Ovary (tissue), 7 donors: ENCODE measurements at regions not wholly inside any gene's neighbourhood (a gene's known extent, or its start where the extent isn't known, plus 50 kb on each side); places are given as distances from the start of the nearest gene placed in this dataset.

ENCODE experiments used
- DNase-seq, 5 donors: peaks; one replicate each; pipeline ENCODE4 v3.0.0-alpha.2; 2019 to 2020
- H3K27ac ChIP-seq, 2 donors: fragments of 200-600 bp; one replicate each; pipeline versions ENCODE4 v1.5.1 to v1.8.0; 2019 to 2022
- H3K27me3 ChIP-seq: fragments of 200-600 bp; one replicate; pipeline ENCODE4 v1.8.0; 2022
- H3K36me3 ChIP-seq: fragments of 200-600 bp; sonication (generic); one replicate; pipeline ENCODE4 v1.5.1; 2019
- H3K4me1 ChIP-seq: one replicate; pipeline ENCODE4 v1.8.1; 2013; ENCODE audit warnings: mild to moderate bottlenecking, moderate library complexity; ENCODE audit not compliant: insufficient read depth
- H3K4me3 ChIP-seq: fragments of 200-600 bp; sonication (generic); one replicate; pipeline ENCODE4 v1.5.1; 2017
- H3K9me3 ChIP-seq, 2 donors: fragments of 200-600 bp in 1 of 2; sonication (generic) in 1 of 2; one replicate each; pipeline versions ENCODE4 v1.5.1 to v1.8.1; 2013 to 2019; ENCODE audit warnings: mild to moderate bottlenecking in 1 of 2, moderate library complexity in 1 of 2
- EP300 ChIP-seq: sonication (generic); formaldehyde crosslinking; IDR thresholded peaks from one replicate; pipeline ENCODE4 v1.6.1; 2017; ENCODE audit warnings: antibody characterized with exemption
- POLR2A ChIP-seq: fragments of 450-650 bp; IDR thresholded peaks from one replicate; pipeline ENCODE4 v1.6.1; 2017; ENCODE audit warnings: antibody characterized with exemption, mild to moderate bottlenecking, moderate library complexity
- WGBS, 3 donors: extraction: QIAGEN DNeasy Blood & Tissue Kit in 1 of 3; methylation state at CpG; one replicate each; pipeline versions ENCODE4 v1.1.5 to v1.1.7; 2013 to 2017; 5-methylcytosine and 5-hydroxymethylcytosine counted together
- intact Hi-C, 4 donors: fragments of 100-400 bp; cut with DNase I; formaldehyde crosslinking; loops; one replicate each; pipeline versions ENCODE4 v1.11.0 to v1.15.1; 2022 to 2023
- TF ChIP-seq, protein P1 (sequence below), 3 donors: fragments of 450-650 bp in 2 of 3; fragments of 200-600 bp in 1 of 3; IDR thresholded peaks; one replicate each; pipeline versions ENCODE4 v1.5.1 to v1.8.0; 2016 to 2022; ENCODE audit warnings: antibody characterized with exemption in 3 of 3, mild to moderate bottlenecking in 1 of 3
- donor health status: DM: no; HTN: no; CAD: no; lungs with moderate emphysema.
- donor health status: DM: no; HTN: no; CAD: no.
- donor health status: Bipolar disorder and iron deficiency.
- donor health status: DM: no; HTN: no; CAD: no.
- donor health status: DM: yes; HTN: yes; CAD: no.

DNA sequence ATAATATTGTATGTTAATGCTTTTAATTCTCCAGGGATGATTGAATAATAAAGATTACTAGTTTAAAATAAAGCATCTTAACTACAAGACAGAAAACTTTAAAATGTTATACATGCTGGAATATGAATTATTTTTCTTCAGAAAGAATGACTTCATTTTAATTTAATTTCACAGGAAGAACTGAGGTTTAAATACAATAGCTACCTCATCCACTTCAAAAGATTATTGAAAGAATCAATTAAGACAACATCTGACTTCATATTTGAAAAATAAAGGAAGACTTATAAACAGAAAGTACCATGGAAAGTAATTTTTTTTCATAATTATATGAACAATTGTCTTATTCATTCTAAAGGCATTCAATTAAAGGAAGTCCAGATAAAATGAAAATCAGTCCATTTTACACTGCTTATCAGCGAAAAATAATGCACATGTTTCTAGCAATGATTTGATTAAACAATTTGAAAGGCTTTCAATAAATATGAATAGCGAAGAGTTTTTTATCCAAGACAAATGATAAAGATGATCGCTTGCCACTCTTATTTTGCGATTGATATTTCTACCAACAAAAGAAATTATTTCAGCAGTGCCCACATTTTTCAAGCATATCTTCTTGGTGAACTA, 368.5 kb upstream of the OPRM1 start:
- TF ChIP-seq, protein P1, sequence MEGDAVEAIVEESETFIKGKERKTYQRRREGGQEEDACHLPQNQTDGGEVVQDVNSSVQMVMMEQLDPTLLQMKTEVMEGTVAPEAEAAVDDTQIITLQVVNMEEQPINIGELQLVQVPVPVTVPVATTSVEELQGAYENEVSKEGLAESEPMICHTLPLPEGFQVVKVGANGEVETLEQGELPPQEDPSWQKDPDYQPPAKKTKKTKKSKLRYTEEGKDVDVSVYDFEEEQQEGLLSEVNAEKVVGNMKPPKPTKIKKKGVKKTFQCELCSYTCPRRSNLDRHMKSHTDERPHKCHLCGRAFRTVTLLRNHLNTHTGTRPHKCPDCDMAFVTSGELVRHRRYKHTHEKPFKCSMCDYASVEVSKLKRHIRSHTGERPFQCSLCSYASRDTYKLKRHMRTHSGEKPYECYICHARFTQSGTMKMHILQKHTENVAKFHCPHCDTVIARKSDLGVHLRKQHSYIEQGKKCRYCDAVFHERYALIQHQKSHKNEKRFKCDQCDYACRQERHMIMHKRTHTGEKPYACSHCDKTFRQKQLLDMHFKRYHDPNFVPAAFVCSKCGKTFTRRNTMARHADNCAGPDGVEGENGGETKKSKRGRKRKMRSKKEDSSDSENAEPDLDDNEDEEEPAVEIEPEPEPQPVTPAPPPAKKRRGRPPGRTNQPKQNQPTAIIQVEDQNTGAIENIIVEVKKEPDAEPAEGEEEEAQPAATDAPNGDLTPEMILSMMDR (IDR thresholded peaks at IDR 0.05) = no peak
- Histone ChIP-seq H3K4me1 (no peaks in the 10 kb centered on the region), H3K4me3 (no peak overlapping the region), H3K27ac (no peak overlapping the region), H3K9me3 (no peaks in the 10 kb centered on the region), H3K36me3 (no peaks in the 10 kb centered on the region), H3K27me3 (no peaks in the 10 kb centered on the region)
- DNase-seq = no peak
- WGBS, 3 donors = 90 to 91% (median 90%) methylated on average over 4 of the region's 4 CpGs
- intact Hi-C loops = no loop called here

DNA sequence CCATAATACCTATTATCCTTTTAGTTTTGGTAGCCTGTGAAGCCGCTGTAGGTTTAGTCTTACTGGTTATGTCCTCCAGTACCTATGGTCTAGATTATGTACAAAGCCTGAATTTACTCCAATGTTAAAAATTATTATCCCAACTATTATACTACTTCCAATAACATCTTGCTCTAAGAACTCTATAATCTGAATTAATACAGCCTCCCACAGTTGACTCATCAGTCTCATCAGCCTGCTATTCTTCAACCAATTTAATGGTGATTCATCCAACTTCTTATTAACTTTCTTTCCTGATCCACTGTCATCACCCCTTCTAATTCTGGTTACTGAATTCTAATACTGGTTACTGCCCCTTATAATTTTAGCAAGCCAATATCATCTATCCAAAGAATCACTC, 370.3 kb upstream of the OPRM1 start:
- no peak overlapping the region for H3K4me3 ChIP-seq
- WGBS, 3 donors = 94 to 98% (median 96%) methylated on average over 1 of the region's 1 CpG
- no peak for DNase-seq
- intact Hi-C loops = no loop called here
- TF ChIP-seq POLR2A (no peak), EP300 (no peak)
- TF ChIP-seq, protein P1 (IDR thresholded peaks at IDR 0.05) = no peak
- H3K27me3 ChIP-seq = no peaks in the 10 kb centered on the region
- H3K9me3 ChIP-seq = no peaks in the 10 kb centered on the region
- H3K36me3 ChIP-seq = no peaks in the 10 kb centered on the region
- no peak overlapping the region for H3K27ac ChIP-seq
- no peaks in the 10 kb centered on the region for H3K4me1 ChIP-seq

DNA sequence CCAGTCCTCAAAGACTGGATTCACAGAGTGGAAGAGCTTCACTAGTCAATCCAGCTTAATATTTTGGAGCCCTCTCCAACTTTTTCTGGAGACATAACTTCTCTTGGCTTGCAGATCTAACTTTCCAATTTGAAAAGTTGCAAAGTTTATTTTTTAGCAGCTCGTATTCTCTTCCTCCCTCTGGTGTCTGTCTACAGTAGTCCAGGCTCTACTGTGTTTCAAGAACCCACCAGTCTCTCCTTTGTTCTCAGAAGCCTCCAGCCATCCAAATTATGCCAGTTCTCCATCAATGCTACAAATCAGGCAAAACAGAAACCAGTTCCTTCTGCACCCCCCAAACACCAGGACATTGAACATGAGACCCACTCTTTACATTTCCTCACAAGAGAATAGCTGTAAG, 376.1 kb upstream of the OPRM1 start:
- intact Hi-C loops = no loop called here

DNA sequence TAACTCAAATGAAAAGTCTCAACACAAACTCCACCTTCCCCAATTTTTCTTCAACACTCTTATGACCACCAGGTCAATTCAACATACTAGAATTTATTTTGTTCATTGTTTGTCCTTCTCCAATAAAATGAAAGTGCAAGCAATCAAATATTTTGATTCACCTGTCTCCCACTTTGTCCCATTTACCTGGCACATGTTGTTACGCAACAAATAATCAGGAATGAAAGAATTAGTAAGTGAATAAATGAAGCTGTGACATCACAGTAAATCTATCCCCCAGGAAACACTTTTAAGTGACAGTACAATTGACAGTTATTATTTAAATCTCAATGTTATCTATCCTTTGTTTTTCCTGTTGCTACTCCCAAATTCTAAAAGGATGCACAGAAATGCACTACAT, 393.7 kb upstream of the OPRM1 start:
- TF ChIP-seq EP300 = no peak
- TF ChIP-seq, protein P1 (IDR thresholded peaks at IDR 0.05) = no peak
- no peak for TF ChIP-seq POLR2A
- WGBS, 3 donors = 94 to 98% (median 96%) methylated on average over 1 of the region's 1 CpG
- no peaks in the 10 kb centered on the region for H3K9me3 ChIP-seq
- no peaks in the 10 kb centered on the region for H3K27me3 ChIP-seq
- intact Hi-C loops = no loop called here
- no peak for DNase-seq
- H3K4me3 ChIP-seq = no peak overlapping the region
- no peak overlapping the region for H3K27ac ChIP-seq
- no peaks in the 10 kb centered on the region for H3K4me1 ChIP-seq
- no peaks in the 10 kb centered on the region for H3K36me3 ChIP-seq

More for the DNA sequence above, 376.1 kb upstream of the OPRM1 start:
- H3K9me3 ChIP-seq = no peaks in the 10 kb centered on the region
- TF ChIP-seq, protein P1 (IDR thresholded peaks at IDR 0.05) = no peak
- no peak for TF ChIP-seq POLR2A
- no peak for TF ChIP-seq EP300
- H3K4me3 ChIP-seq = no peak overlapping the region
- WGBS, 3 donors = 76 to 94% (median 78%) methylated on average over 1 of the region's 1 CpG
- DNase-seq = no peak
- H3K4me1 ChIP-seq = no peaks in the 10 kb centered on the region
- no peak overlapping the region for H3K27ac ChIP-seq
- H3K27me3 ChIP-seq = no peaks in the 10 kb centered on the region
- no peaks in the 10 kb centered on the region for H3K36me3 ChIP-seq
